Lung (tissue), 11 donors: ENCODE measurements at regions not wholly inside any gene's neighbourhood (a gene's known extent, or its start where the extent isn't known, plus 50 kb on each side); places are given as distances from the start of the nearest gene placed in this dataset.

Experiments used
- ATAC-seq: fragments of 200-7000 bp; cut with Tn5 transposase; one replicate; pipeline ENCODE4 v1.9.1; 2020; ENCODE audit warnings: moderate number of reproducible peaks; ENCODE audit not compliant: insufficient read depth, low FRiP score
- DNase-seq, 3 donors: peaks; one replicate each; pipeline ENCODE4 v3.0.0-alpha.2; 2013 to 2017
- H3K27ac ChIP-seq, 2 donors: one replicate each; pipeline ENCODE4 v1.5.1; 2013; ENCODE audit warnings: mild to moderate bottlenecking in 2 of 2, moderate library complexity in 2 of 2, control low read depth in 1 of 2, inconsistent platforms in 1 of 2, low read depth in 1 of 2, low read length in 1 of 2
- H3K27me3 ChIP-seq, 3 donors: one replicate each; pipeline ENCODE4 v1.5.1; 2013; ENCODE audit warnings: low read length in 2 of 3; ENCODE audit not compliant: control insufficient read depth in 3 of 3, insufficient read depth in 3 of 3
- H3K36me3 ChIP-seq, 4 donors: one replicate each; pipeline ENCODE4 v1.5.1; 2013; ENCODE audit warnings: low read length in 4 of 4, mild to moderate bottlenecking in 1 of 4, moderate library complexity in 1 of 4; ENCODE audit not compliant: control insufficient read depth in 4 of 4, insufficient read depth in 4 of 4
- H3K4me1 ChIP-seq, 5 donors: one replicate each; pipeline ENCODE4 v1.5.1; 2013; ENCODE audit warnings: low read length in 5 of 5, mild to moderate bottlenecking in 2 of 5, moderate library complexity in 1 of 5; ENCODE audit not compliant: control insufficient read depth in 5 of 5, insufficient read depth in 5 of 5
- H3K4me3 ChIP-seq: one replicate; pipeline ENCODE4 v1.5.1; 2013; ENCODE audit warnings: mild to moderate bottlenecking, control low read depth, moderate library complexity
- H3K9ac ChIP-seq, 2 donors: one replicate each; pipeline ENCODE4 v1.5.1; 2013; ENCODE audit warnings: low read length in 2 of 2, control low read depth in 1 of 2; ENCODE audit not compliant: insufficient read depth in 1 of 2
- H3K9me3 ChIP-seq, 4 donors: one replicate each; pipeline ENCODE4 v1.5.1; 2013; ENCODE audit warnings: low read length in 3 of 4, mild to moderate bottlenecking in 1 of 4, moderate library complexity in 1 of 4; ENCODE audit not compliant: control insufficient read depth in 4 of 4, insufficient read depth in 3 of 4
- WGBS, 2 donors: extraction: QIAGEN DNeasy Blood & Tissue Kit; methylation state at CpG; one replicate each; pipeline ENCODE4 v1.1.7; 2013; 5-methylcytosine and 5-hydroxymethylcytosine counted together
- TF ChIP-seq, protein P1 (sequence below): IDR thresholded peaks from 2 replicates; pipeline ENCODE4 v1.5.1; 2012; ENCODE audit warnings: mild to moderate bottlenecking; ENCODE audit errors: control extremely low read depth, extremely low read depth
- donor health status: control.
- donor health status: control.
- donor health status: Bipolar disorder and iron deficiency.
- donor health status: healthy.
- donor health status: DM: yes; HTN: yes; CAD: no.

DNA sequence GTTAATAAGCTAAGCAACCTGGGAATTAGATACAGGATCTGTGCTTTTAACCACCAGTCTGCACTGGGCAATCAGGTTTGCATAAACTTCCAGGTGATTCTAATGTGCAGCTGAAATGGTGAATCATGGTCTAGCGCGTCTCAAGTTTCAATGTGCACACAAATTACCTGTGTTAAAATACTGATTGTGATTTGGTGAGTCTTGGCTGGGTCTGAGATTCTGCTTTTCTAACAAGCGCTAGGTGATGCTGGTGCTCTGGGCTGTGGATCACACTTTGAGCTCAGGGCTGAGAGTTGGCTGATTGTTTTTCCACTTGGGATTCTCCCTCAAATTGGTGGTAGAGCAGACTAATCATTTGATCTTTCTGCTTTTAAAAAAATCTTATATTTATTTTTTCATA is 124.8 kb downstream of the C12orf75 start:
- no peak for DNase-seq
- no peak overlapping the region for H3K27ac ChIP-seq

DNA sequence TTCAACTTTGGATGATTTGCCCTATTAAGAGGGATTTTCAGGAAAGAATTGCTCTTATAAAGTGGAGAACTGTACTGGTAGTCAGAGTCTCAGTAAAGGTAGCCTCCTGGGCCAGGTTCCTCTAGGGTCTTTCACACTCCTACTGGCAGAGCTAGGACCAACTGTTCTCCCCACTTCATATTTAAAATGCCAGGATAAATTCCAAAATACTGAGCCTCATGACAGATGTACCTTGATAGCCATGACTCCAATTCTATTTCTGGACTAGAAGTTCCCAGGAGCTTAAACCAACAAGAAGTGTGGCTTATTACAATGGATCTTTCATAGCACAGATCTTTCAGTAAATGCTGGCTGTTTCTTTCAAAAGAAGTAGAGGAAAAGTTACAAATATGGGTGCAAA is 126.5 kb downstream of the C12orf75 start:
- H3K4me3 ChIP-seq = no peak overlapping the region
- no peaks in the 10 kb centered on the region for H3K36me3 ChIP-seq
- peaks cover 0 to 4% (median 0%) of the 10 kb centered on the region in 5 donors for H3K4me1 ChIP-seq
- no peak for ATAC-seq
- peak overlapping the region in 1 of 2 donors; percentile 55 for H3K27ac ChIP-seq
- no peak for DNase-seq
- H3K9me3 ChIP-seq = peaks cover 0 to 3% (median 2%) of the 10 kb centered on the region in 4 donors
- TF ChIP-seq, protein P1, sequence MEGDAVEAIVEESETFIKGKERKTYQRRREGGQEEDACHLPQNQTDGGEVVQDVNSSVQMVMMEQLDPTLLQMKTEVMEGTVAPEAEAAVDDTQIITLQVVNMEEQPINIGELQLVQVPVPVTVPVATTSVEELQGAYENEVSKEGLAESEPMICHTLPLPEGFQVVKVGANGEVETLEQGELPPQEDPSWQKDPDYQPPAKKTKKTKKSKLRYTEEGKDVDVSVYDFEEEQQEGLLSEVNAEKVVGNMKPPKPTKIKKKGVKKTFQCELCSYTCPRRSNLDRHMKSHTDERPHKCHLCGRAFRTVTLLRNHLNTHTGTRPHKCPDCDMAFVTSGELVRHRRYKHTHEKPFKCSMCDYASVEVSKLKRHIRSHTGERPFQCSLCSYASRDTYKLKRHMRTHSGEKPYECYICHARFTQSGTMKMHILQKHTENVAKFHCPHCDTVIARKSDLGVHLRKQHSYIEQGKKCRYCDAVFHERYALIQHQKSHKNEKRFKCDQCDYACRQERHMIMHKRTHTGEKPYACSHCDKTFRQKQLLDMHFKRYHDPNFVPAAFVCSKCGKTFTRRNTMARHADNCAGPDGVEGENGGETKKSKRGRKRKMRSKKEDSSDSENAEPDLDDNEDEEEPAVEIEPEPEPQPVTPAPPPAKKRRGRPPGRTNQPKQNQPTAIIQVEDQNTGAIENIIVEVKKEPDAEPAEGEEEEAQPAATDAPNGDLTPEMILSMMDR = no peak
- no peaks in the 10 kb centered on the region for H3K27me3 ChIP-seq
- H3K9ac ChIP-seq = no peak overlapping the region

More for the DNA sequence above, 124.8 kb downstream of the C12orf75 start:
- no peaks in the 10 kb centered on the region for H3K27me3 ChIP-seq
- H3K36me3 ChIP-seq = no peaks in the 10 kb centered on the region
- no peak overlapping the region for H3K9ac ChIP-seq
- no peak for ATAC-seq
- TF ChIP-seq, protein P1 = no peak
- no peaks in the 10 kb centered on the region for H3K4me1 ChIP-seq
- WGBS, 2 donors = 94 to 95% methylated on average over 3 of the region's 3 CpGs
- H3K9me3 ChIP-seq = peaks cover 0 to 3% (median 2%) of the 10 kb centered on the region in 4 donors
- no peak overlapping the region for H3K4me3 ChIP-seq

DNA sequence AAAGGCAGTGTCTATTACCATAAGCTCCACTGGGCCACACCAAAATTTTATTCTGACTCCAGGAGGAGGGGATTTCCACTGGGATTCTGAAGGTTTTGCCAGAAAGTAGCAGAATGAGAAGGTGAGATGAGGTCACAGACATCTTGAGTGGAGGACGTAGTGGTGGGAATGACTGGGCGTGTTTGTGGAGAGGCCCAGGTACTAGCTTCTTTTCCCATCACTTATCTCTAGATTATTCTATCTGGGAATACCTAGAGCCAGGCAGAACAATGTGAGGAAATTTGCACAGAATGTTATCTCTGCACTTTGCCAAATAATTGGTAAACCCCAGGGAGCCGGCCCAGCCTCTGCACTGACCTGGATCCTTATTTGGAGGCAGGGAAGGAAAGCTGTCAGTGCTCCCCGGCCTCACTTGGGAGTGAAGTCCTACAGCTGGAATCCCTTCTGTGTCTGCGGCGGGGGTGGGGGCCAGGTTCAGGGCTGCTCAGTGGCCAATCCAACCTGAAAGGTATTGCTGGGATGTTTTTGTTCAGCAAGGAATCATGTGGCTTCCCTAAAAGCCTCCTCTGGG is 129.4 kb downstream of the C12orf75 start:
- Histone ChIP-seq H3K36me3 (no peaks in the 10 kb centered on the region), H3K4me3 (no peak overlapping the region), H3K9ac (no peak overlapping the region), H3K27ac (no peak overlapping the region), H3K9me3 (peaks cover 0 to 3% (median 1%) of the 10 kb centered on the region in 4 donors), H3K4me1 (peaks cover 0 to 4% (median 0%) of the 10 kb centered on the region in 5 donors), H3K27me3 (no peaks in the 10 kb centered on the region)
- 67 to 78% methylated on average over 6 of the region's 6 CpGs for WGBS, 2 donors
- TF ChIP-seq, protein P1 = no peak
- no peak for ATAC-seq
- no peak for DNase-seq
